ENCODE measurements at regions not wholly inside any gene's neighbourhood (a gene's known extent, or its start where the extent isn't known, plus 50 kb on each side); places are given as distances from the start of the nearest gene placed in this dataset.

GRCh38 chr12:97701901-97702300 lies 239.3 kb downstream of the RMST start:
- DNase-seq: no peak
- no peak overlapping the region for H3K27ac ChIP-seq (ENCODE audit: low read depth in 1 of 2, low read length in 2 of 2)
- no peaks in the 10 kb centered on the region for H3K36me3 ChIP-seq (replicated peaks in 1 of 2; ENCODE audit: control insufficient read depth in 1 of 2, insufficient read depth in 2 of 2, low read length in 2 of 2)
- H3K9me3 ChIP-seq (replicated peaks in 1 of 2; ENCODE audit: control insufficient read depth in 1 of 2, insufficient read depth in 1 of 2, low read length in 2 of 2): peaks cover 5 to 6% of the 10 kb centered on the region in 2 donors
- H3K4me1 ChIP-seq (ENCODE audit: control insufficient read depth in 1 of 2, insufficient read depth in 2 of 2, low read length in 2 of 2): no peaks in the 10 kb centered on the region
- no peaks in the 10 kb centered on the region for H3K4me1 Mint-ChIP-seq
- no peaks in the 10 kb centered on the region for H3K79me2 ChIP-seq (ENCODE audit: insufficient read depth, low read length)
- H3K9me3 Mint-ChIP-seq: peaks cover 4 to 8% (median 8%) of the 10 kb centered on the region in 7 donors
- no peaks in the 10 kb centered on the region for H3K27me3 Mint-ChIP-seq (ENCODE audit: low read depth in 3 of 3)
- intact Hi-C loops (cut with micrococcal nuclease): no loop called here
- H3K36me3 Mint-ChIP-seq: no peaks in the 10 kb centered on the region
- H3K4me3 Mint-ChIP-seq: no peak overlapping the region
- H3K4me2 ChIP-seq (replicated peaks; ENCODE audit: extremely low read depth, low read length, poor library complexity, severe bottlenecking): no peak overlapping the region
- no peak overlapping the region for H3K27ac Mint-ChIP-seq
- 86% methylated on average over 1 of the region's 4 CpGs for WGBS (ENCODE audit: insufficient coverage)
- no peak overlapping the region for H3K4me3 ChIP-seq (replicated peaks in 1 of 3; ENCODE audit: low read depth in 2 of 3, low read length in 3 of 3)
- TF ChIP-seq, protein P1, sequence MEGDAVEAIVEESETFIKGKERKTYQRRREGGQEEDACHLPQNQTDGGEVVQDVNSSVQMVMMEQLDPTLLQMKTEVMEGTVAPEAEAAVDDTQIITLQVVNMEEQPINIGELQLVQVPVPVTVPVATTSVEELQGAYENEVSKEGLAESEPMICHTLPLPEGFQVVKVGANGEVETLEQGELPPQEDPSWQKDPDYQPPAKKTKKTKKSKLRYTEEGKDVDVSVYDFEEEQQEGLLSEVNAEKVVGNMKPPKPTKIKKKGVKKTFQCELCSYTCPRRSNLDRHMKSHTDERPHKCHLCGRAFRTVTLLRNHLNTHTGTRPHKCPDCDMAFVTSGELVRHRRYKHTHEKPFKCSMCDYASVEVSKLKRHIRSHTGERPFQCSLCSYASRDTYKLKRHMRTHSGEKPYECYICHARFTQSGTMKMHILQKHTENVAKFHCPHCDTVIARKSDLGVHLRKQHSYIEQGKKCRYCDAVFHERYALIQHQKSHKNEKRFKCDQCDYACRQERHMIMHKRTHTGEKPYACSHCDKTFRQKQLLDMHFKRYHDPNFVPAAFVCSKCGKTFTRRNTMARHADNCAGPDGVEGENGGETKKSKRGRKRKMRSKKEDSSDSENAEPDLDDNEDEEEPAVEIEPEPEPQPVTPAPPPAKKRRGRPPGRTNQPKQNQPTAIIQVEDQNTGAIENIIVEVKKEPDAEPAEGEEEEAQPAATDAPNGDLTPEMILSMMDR (IDR thresholded peaks at IDR 0.05): no peak
- no peaks in the 10 kb centered on the region for H4K20me1 ChIP-seq (ENCODE audit: insufficient read depth, low read length)
- H2AFZ ChIP-seq (ENCODE audit: insufficient read depth, low read depth, low read length, poor library complexity, severe bottlenecking): no peak overlapping the region
- no peaks in the 10 kb centered on the region for H3K27me3 ChIP-seq (ENCODE audit: control insufficient read depth in 2 of 2, insufficient read depth in 2 of 2, low read length in 2 of 2)
- H3K9ac ChIP-seq (ENCODE audit: insufficient read depth, low read length, poor library complexity, severe bottlenecking): no peak overlapping the region

- H3K4me1 ChIP-seq (ENCODE audit: control insufficient read depth in 1 of 2, insufficient read depth in 2 of 2, low read length in 2 of 2): no peaks in the 10 kb centered on the region
- H3K4me2 ChIP-seq (replicated peaks; ENCODE audit: extremely low read depth, low read length, poor library complexity, severe bottlenecking): no peak overlapping the region
- no peak overlapping the region for H2AFZ ChIP-seq (ENCODE audit: insufficient read depth, low read depth, low read length, poor library complexity, severe bottlenecking)
- intact Hi-C loops (cut with micrococcal nuclease): no loop called here
- no peaks in the 10 kb centered on the region for H3K36me3 ChIP-seq (replicated peaks in 1 of 2; ENCODE audit: control insufficient read depth in 1 of 2, insufficient read depth in 2 of 2, low read length in 2 of 2)
- TF ChIP-seq, protein P1 (IDR thresholded peaks at IDR 0.05): no peak
- H3K4me1 Mint-ChIP-seq: no peaks in the 10 kb centered on the region
- no peaks in the 10 kb centered on the region for H4K20me1 ChIP-seq (ENCODE audit: insufficient read depth, low read length)
- no peak overlapping the region for H3K27ac ChIP-seq (ENCODE audit: low read depth in 1 of 2, low read length in 2 of 2)
- no peak overlapping the region for H3K4me3 Mint-ChIP-seq
- H3K9me3 ChIP-seq (replicated peaks in 1 of 2; ENCODE audit: control insufficient read depth in 1 of 2, insufficient read depth in 1 of 2, low read length in 2 of 2): no peaks in the 10 kb centered on the region
- no peak overlapping the region for H3K27ac Mint-ChIP-seq
- no peak overlapping the region for H3K9ac ChIP-seq (ENCODE audit: insufficient read depth, low read length, poor library complexity, severe bottlenecking)
- no peaks in the 10 kb centered on the region for H3K27me3 ChIP-seq (ENCODE audit: control insufficient read depth in 2 of 2, insufficient read depth in 2 of 2, low read length in 2 of 2)
- no peak for DNase-seq
- no peaks in the 10 kb centered on the region for H3K36me3 Mint-ChIP-seq
- no peaks in the 10 kb centered on the region for H3K27me3 Mint-ChIP-seq (ENCODE audit: low read depth in 3 of 3)
- no peak overlapping the region for H3K4me3 ChIP-seq (replicated peaks in 1 of 3; ENCODE audit: low read depth in 2 of 3, low read length in 3 of 3)
- H3K9me3 Mint-ChIP-seq: peaks cover 0 to 3% (median 0%) of the 10 kb centered on the region in 7 donors
- H3K79me2 ChIP-seq (ENCODE audit: insufficient read depth, low read length): no peaks in the 10 kb centered on the region
- WGBS (ENCODE audit: insufficient coverage): no CpG with 5 or more reads among the region's 1 CpG
Observed at GRCh38 chr12:97711392-97711791, 248.8 kb downstream of the RMST start.
